ENCODE measurements at regions not wholly inside any gene's neighbourhood (a gene's known extent, or its start where the extent isn't known, plus 50 kb on each side); places are given as distances from the start of the nearest gene placed in this dataset.

DNA sequence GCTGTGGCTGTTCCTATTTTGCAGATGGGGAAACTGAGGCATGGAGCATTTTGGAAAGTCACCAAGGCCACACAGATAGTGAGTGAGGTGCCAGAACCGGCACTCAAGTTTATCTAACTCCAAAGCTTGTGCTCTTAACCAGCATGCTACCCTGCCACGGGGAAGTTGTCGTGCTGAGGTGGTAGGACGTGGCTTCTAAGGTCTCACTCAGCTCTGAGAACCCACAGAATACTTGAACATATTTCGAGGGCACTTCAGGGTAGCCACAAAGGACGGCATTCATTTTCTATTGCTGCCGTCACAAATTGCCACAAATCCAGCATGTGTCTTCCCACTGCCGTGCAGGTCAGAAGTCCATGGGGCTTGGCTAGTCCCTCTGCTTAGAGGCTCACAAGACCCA, 116.7 kb downstream of the OLFM1 start:
- Histone ChIP-seq H3K4me2 (no peak overlapping the region), H3K9me3 (ENCODE audit: low read depth) (no peaks in the 10 kb centered on the region), H4K20me1 (ENCODE audit: insufficient read depth, poor library complexity, severe bottlenecking) (no peaks in the 10 kb centered on the region), H3K9me2 (replicated peaks; ENCODE audit: insufficient read depth) (no peaks in the 10 kb centered on the region), H3K27ac (no peak overlapping the region), H3K27me3 (peaks cover 2% of the 10 kb centered on the region), H3K4me3 (no peak overlapping the region), H3K4me1 (ENCODE audit: insufficient read depth) (no peaks in the 10 kb centered on the region), H3K79me2 (no peaks in the 10 kb centered on the region), H2AFZ (no peak overlapping the region), H3K36me3 (replicated peaks; ENCODE audit: insufficient read depth, low read depth) (no peaks in the 10 kb centered on the region)
- 93% methylated on average over 8 of the region's 8 CpGs for WGBS (ENCODE audit: low lambda C conversion rate, missing lambda C conversion rate)
- DNase-seq (ENCODE audit: low spot score): no peak
- TF ChIP-seq, protein P1, sequence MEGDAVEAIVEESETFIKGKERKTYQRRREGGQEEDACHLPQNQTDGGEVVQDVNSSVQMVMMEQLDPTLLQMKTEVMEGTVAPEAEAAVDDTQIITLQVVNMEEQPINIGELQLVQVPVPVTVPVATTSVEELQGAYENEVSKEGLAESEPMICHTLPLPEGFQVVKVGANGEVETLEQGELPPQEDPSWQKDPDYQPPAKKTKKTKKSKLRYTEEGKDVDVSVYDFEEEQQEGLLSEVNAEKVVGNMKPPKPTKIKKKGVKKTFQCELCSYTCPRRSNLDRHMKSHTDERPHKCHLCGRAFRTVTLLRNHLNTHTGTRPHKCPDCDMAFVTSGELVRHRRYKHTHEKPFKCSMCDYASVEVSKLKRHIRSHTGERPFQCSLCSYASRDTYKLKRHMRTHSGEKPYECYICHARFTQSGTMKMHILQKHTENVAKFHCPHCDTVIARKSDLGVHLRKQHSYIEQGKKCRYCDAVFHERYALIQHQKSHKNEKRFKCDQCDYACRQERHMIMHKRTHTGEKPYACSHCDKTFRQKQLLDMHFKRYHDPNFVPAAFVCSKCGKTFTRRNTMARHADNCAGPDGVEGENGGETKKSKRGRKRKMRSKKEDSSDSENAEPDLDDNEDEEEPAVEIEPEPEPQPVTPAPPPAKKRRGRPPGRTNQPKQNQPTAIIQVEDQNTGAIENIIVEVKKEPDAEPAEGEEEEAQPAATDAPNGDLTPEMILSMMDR (IDR thresholded peaks at IDR 0.05; ENCODE audit: poor library complexity): no peak
- TF ChIP-seq EZH2 (IDR thresholded peaks at IDR 0.05; ENCODE audit: borderline replicate concordance) (no peak), EZH2phosphoT487 (IDR thresholded peaks at IDR 0.05; ENCODE audit: low read depth, severe bottlenecking, unreplicated experiment) (no peak)

DNA sequence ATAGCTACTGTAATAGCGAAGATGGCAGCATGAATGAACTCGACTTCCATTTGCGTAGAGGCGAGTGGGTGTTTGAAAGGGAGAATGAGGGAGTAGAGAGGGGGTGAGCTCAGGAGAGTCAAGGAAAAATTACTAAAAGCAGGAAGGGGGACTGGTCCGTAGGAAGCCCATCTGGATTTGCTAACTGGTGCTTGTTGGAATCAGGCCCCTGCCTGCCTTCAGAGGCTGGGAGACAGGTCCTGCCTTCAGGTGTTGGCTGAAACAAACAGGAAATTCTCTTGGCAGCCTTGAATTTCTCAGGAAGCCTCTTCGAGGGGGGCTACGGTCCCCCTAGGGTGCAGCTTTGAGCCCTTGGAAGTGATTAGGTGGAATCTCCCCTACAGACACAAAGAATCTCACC, 121.7 kb downstream of the OLFM1 start:
- no peaks in the 10 kb centered on the region for H3K79me2 ChIP-seq
- no peaks in the 10 kb centered on the region for H3K4me1 ChIP-seq (ENCODE audit: insufficient read depth)
- TF ChIP-seq EZH2phosphoT487 (IDR thresholded peaks at IDR 0.05; ENCODE audit: low read depth, severe bottlenecking, unreplicated experiment): no peak
- TF ChIP-seq, protein P1 (IDR thresholded peaks at IDR 0.05; ENCODE audit: poor library complexity): no peak
- no peak for TF ChIP-seq EZH2 (IDR thresholded peaks at IDR 0.05; ENCODE audit: borderline replicate concordance)
- no peak overlapping the region for H2AFZ ChIP-seq
- H3K36me3 ChIP-seq (replicated peaks; ENCODE audit: insufficient read depth, low read depth): no peaks in the 10 kb centered on the region
- H3K4me3 ChIP-seq: no peak overlapping the region
- no peaks in the 10 kb centered on the region for H3K27me3 ChIP-seq
- DNase-seq (ENCODE audit: low spot score): no peak
- no peak overlapping the region for H3K27ac ChIP-seq
- H4K20me1 ChIP-seq (ENCODE audit: insufficient read depth, poor library complexity, severe bottlenecking): no peaks in the 10 kb centered on the region
- 79% methylated on average over 7 of the region's 7 CpGs for WGBS (ENCODE audit: low lambda C conversion rate, missing lambda C conversion rate)
- no peaks in the 10 kb centered on the region for H3K9me3 ChIP-seq (ENCODE audit: low read depth)
- H3K4me2 ChIP-seq: no peak overlapping the region
- H3K9me2 ChIP-seq (replicated peaks; ENCODE audit: insufficient read depth): no peaks in the 10 kb centered on the region

DNA sequence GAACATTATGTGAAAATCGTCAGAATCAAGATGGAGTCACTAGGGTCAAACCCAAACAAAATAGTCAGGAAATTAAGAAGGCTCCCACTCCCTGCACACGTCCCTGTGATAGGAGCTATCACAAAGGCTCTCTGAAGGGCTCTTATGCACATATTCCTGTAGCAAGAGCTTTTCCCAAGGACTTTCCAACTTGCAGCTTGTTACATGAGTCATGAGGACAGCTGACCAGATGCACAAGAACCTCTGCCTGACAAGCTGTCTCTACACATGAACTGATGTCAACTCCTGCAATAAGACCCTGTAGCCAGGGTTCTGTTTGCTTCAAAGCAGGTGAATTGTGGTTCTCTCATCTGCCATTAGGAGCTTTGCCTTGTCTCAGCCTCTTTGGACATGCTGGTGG, 122.4 kb downstream of the OLFM1 start:
- Histone ChIP-seq H3K4me2 (no peak overlapping the region), H3K4me1 (ENCODE audit: insufficient read depth) (no peaks in the 10 kb centered on the region)

More for the DNA sequence above, 122.4 kb downstream of the OLFM1 start:
- H3K9me2 ChIP-seq (replicated peaks; ENCODE audit: insufficient read depth): no peaks in the 10 kb centered on the region
- H2AFZ ChIP-seq: no peak overlapping the region
- H3K36me3 ChIP-seq (replicated peaks; ENCODE audit: insufficient read depth, low read depth): no peaks in the 10 kb centered on the region
- H3K79me2 ChIP-seq: no peaks in the 10 kb centered on the region
- no peak overlapping the region for H3K27ac ChIP-seq
- TF ChIP-seq EZH2phosphoT487 (IDR thresholded peaks at IDR 0.05; ENCODE audit: low read depth, severe bottlenecking, unreplicated experiment) (no peak), EZH2 (IDR thresholded peaks at IDR 0.05; ENCODE audit: borderline replicate concordance) (no peak)
- TF ChIP-seq, protein P1 (IDR thresholded peaks at IDR 0.05; ENCODE audit: poor library complexity): no peak
- no peaks in the 10 kb centered on the region for H3K27me3 ChIP-seq
- DNase-seq (ENCODE audit: low spot score): no peak
- no peaks in the 10 kb centered on the region for H3K9me3 ChIP-seq (ENCODE audit: low read depth)
- no peak overlapping the region for H3K4me3 ChIP-seq
- H4K20me1 ChIP-seq (ENCODE audit: insufficient read depth, poor library complexity, severe bottlenecking): no peaks in the 10 kb centered on the region
- WGBS (ENCODE audit: low lambda C conversion rate, missing lambda C conversion rate): 71% methylated on average over 2 of the region's 2 CpGs
